Spleen (tissue), 11 donors: ENCODE measurements at regions not wholly inside any gene's neighbourhood (a gene's known extent, or its start where the extent isn't known, plus 50 kb on each side); places are given as distances from the start of the nearest gene placed in this dataset.
"Not testable (repeated sequence)": the region's sequence is repeated elsewhere in the genome, so short reads cannot be mapped to it uniquely, and the experiment has no call there.

Experiments
- DNase-seq: peaks from one replicate; pipeline ENCODE4 v3.0.0-alpha.2; 2020
- H3K27ac ChIP-seq, 8 donors: fragments of 200-600 bp; sonication (generic) in 7 of 8; 1 replicate in 4 of 8; 2 replicates in 4 of 8; pipeline versions ENCODE4 v1.5.0 to v1.8.0; 2016 to 2021; ENCODE audit warnings: inconsistent platforms in 4 of 8, mild to moderate bottlenecking in 4 of 8, moderate library complexity in 1 of 8
- H3K27me3 ChIP-seq, 7 donors: fragments of 200-600 bp; sonication (generic) in 6 of 7; replicated peaks in 1 of 7; 1 replicate in 4 of 7; 2 replicates in 3 of 7; pipeline versions ENCODE4 v1.5.0 to v1.8.0; 2016 to 2021; ENCODE audit warnings: inconsistent platforms in 3 of 7, mild to moderate bottlenecking in 1 of 7
- H3K36me3 ChIP-seq, 6 donors: fragments of 200-600 bp; sonication (generic) in 5 of 6; 1 replicate in 4 of 6; 2 replicates in 2 of 6; pipeline versions ENCODE4 v1.5.0 to v1.8.0; 2016 to 2021; ENCODE audit warnings: inconsistent platforms in 2 of 6
- H3K4me1 ChIP-seq, 6 donors: fragments of 200-600 bp; sonication (generic) in 5 of 6; 1 replicate in 3 of 6; 2 replicates in 3 of 6; pipeline versions ENCODE4 v1.5.0 to v1.8.0; 2016 to 2021; ENCODE audit warnings: inconsistent platforms in 3 of 6
- H3K4me3 ChIP-seq, 8 donors: fragments of 200-600 bp; sonication (generic) in 7 of 8; 1 replicate in 4 of 8; 2 replicates in 4 of 8; pipeline versions ENCODE4 v1.5.0 to v1.8.0; 2016 to 2021; ENCODE audit warnings: inconsistent platforms in 4 of 8, mild to moderate bottlenecking in 4 of 8, moderate library complexity in 2 of 8
- H3K9me3 ChIP-seq, 8 donors: fragments of 200-600 bp; sonication (generic) in 7 of 8; 1 replicate in 4 of 8; 2 replicates in 4 of 8; pipeline versions ENCODE4 v1.5.0 to v1.8.0; 2016 to 2021; ENCODE audit warnings: inconsistent platforms in 4 of 8
- CTCF ChIP-seq, 11 experiments: fragments of 200-600 bp in 7 of 11; fragments of 450-650 bp in 4 of 11; sonication (generic) in 4 of 11; IDR thresholded peaks in 8 of 11; conservative IDR thresholded peaks in 3 of 11; 1 replicate in 7 of 11; 2 replicates in 4 of 11; pipeline versions ENCODE4 v1.4.0 to v1.8.0; 2016 to 2021; ENCODE audit warnings: antibody characterized with exemption in 11 of 11, inconsistent platforms in 4 of 11, mild to moderate bottlenecking in 1 of 11
- POLR2A ChIP-seq, 3 donors: fragments of 450-650 bp; IDR thresholded peaks; one replicate each; pipeline ENCODE4 v1.5.1; 2017; ENCODE audit warnings: antibody characterized with exemption in 3 of 3, mild to moderate bottlenecking in 1 of 3
- POLR2AphosphoS5 ChIP-seq, 3 donors: sonication (generic); formaldehyde crosslinking; IDR thresholded peaks; one replicate each; pipeline ENCODE4 v1.5.1; 2017; ENCODE audit warnings: antibody characterized with exemption in 3 of 3
- WGBS, 5 donors: extraction: QIAGEN DNeasy Blood & Tissue Kit in 3 of 5; methylation state at CpG; one replicate each; pipeline versions ENCODE4 v1.1.5 to v1.1.7; 2013 to 2018; 5-methylcytosine and 5-hydroxymethylcytosine counted together
- intact Hi-C: fragments of 100-400 bp; cut with DNase I; formaldehyde crosslinking; loops from one replicate; pipeline ENCODE4 v1.15.0; 2023; ENCODE audit warnings: low total_unique reads
- donor health status: healthy with polysubstance abuse.
- donor health status: DM: no; HTN: no; CAD: no; lungs with moderate emphysema.
- donor health status: DM: no; HTN: no; CAD: no.
- donor health status: Bipolar disorder and iron deficiency.
- donor health status: healthy.
- donor health status: DM: no; HTN: no; CAD: no.
- donor health status: DM: yes; HTN: yes; CAD: no.

GRCh38 chr10:38390725-38391124 is 296.6 kb downstream of the ZNF37A start:
- H3K4me3 ChIP-seq, H3K27ac ChIP-seq, H3K36me3 ChIP-seq, intact Hi-C loops, DNase-seq, H3K4me1 ChIP-seq, H3K27me3 ChIP-seq, H3K9me3 ChIP-seq: not testable (repeated sequence)
- WGBS, 5 donors, result 60 to 79% (median 68%) methylated on average over 3 of the region's 3 CpGs
- peak in 6 of 11 experiments; percentile 6 to 53 (median 43) for TF ChIP-seq CTCF (IDR thresholded peaks at IDR 0.05 in 8 of 11, conservative IDR thresholded peaks at IDR 0.05 in 3 of 11)

- H3K4me3 ChIP-seq, H3K9me3 ChIP-seq, H3K4me1 ChIP-seq, DNase-seq, intact Hi-C loops, H3K36me3 ChIP-seq, H3K27me3 ChIP-seq, H3K27ac ChIP-seq: not testable (repeated sequence)
- 71 to 97% (median 89%) methylated on average over 1 of the region's 1 CpG for WGBS, 5 donors
Measured at GRCh38 chr10:38395465-38395864, 301.3 kb downstream of the ZNF37A start.

- H3K27ac ChIP-seq, DNase-seq, H3K27me3 ChIP-seq, H3K4me1 ChIP-seq, intact Hi-C loops, H3K4me3 ChIP-seq, H3K36me3 ChIP-seq, H3K9me3 ChIP-seq: not testable (repeated sequence)
- WGBS, 5 donors, result 71 to 91% (median 78%) methylated on average over 1 to 2 of the region's 2 CpGs
Measured at GRCh38 chr10:38396178-38396954, 302.2 kb downstream of the ZNF37A start.

GRCh38 chr10:38401565-38401964 is 307.4 kb downstream of the ZNF37A start:
- Histone ChIP-seq H3K4me3 (peak overlapping the region in 4 of 8 donors; percentile 59 to 75 (median 68)), H3K4me1 (peaks cover 0 to 15% (median 0%) of the 10 kb centered on the region in 6 donors), H3K27ac (peak overlapping the region in 2 of 8 donors; percentile 92 to 96)
- H3K36me3 ChIP-seq, intact Hi-C loops, H3K27me3 ChIP-seq, H3K9me3 ChIP-seq: not testable (repeated sequence)
- WGBS, 5 donors, result 81 to 90% (median 87%) methylated on average over 13 of the region's 13 CpGs
- DNase-seq, result peak; percentile 71

GRCh38 chr10:38402442-38403346 is 308.6 kb downstream of the ZNF37A start:
- DNase-seq, result peak; percentile 98
- H3K36me3 ChIP-seq, H3K9me3 ChIP-seq, H3K27me3 ChIP-seq, intact Hi-C loops: not testable (repeated sequence)
- 0 to 3% (median 3%) methylated on average over 4 to 110 of the region's 110 CpGs for WGBS, 5 donors
- H3K4me1 ChIP-seq, result peaks cover 0 to 15% (median 0%) of the 10 kb centered on the region in 6 donors
- H3K27ac ChIP-seq, result peak overlapping the region; percentile 84 to 96 (median 92)
- H3K4me3 ChIP-seq, result peak overlapping the region; percentile 55 to 75 (median 62)
- peak in 1 of 3 donors; percentile 74 for TF ChIP-seq POLR2A (IDR thresholded peaks at IDR 0.05)
- peak in 3 of 11 experiments; percentile 5 to 39 (median 7) for TF ChIP-seq CTCF (IDR thresholded peaks at IDR 0.05 in 8 of 11, conservative IDR thresholded peaks at IDR 0.05 in 3 of 11)
- TF ChIP-seq POLR2AphosphoS5 (IDR thresholded peaks at IDR 0.05), result peak; percentile 68 to 89 (median 87)
